ENCODE measurements at regions not wholly inside any gene's neighbourhood (a gene's known extent, or its start where the extent isn't known, plus 50 kb on each side); places are given as distances from the start of the nearest gene placed in this dataset.
"Not testable (repeated sequence)": the region's sequence is repeated elsewhere in the genome, so short reads cannot be mapped to it uniquely, and the experiment has no call there.

DNA sequence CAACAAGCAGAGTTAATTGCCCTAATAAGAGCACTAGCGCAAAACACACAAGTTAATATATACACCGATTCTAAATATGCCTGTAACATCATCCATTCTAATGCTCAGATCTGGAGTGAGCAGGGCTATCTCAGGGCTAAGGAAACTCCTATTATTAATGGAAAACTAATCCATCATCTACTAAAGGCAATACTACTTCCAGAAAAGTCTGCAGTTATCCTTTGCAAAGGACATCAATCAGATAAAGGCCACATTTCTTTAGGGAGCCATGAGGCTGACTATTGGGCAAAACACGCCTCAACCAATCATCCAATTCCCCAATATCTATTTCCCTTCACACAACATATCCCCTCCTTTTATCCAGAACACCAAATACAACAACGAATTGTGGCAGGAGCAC, 1032.3 kb upstream of the NUDT12 start:
- Histone ChIP-seq H2AFZ (ENCODE audit: low read depth, low read length) (no peak overlapping the region), H3K4me3 (ENCODE audit: low read length) (no peak overlapping the region), H3K27me3 (ENCODE audit: insufficient read depth, low read length) (no peaks in the 10 kb centered on the region), H3K9me3 (ENCODE audit: low read length) (no peaks in the 10 kb centered on the region), H3K36me3 (ENCODE audit: insufficient read depth, low read length) (no peaks in the 10 kb centered on the region), H3K4me1 (ENCODE audit: insufficient read depth, low read length) (no peaks in the 10 kb centered on the region)

DNA sequence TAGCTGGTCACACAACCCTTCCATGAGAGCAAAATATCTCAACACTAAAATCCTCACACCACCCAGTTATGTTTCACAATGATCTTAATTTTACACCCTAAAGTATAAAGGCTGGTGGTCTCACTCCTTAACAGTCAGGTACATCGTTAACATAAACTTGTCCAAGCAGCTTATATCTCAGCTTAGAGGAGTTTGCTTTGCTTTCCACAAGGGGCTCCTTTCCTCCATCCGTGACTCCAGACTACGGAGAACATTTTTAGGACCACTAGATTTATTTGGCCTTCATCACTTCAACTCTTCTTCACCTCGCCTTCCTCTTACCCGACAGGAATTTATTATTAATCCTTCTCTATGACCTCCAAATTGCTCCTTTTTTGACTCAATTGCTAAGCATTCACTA, 1014.1 kb upstream of the NUDT12 start:
- H2AFZ ChIP-seq (ENCODE audit: low read depth, low read length), result no peak overlapping the region
- no peak overlapping the region for H3K4me3 ChIP-seq (ENCODE audit: low read length)
- no peaks in the 10 kb centered on the region for H3K36me3 ChIP-seq (ENCODE audit: insufficient read depth, low read length)
- H3K4me1 ChIP-seq (ENCODE audit: insufficient read depth, low read length), result peaks cover 10% of the 10 kb centered on the region
- no peaks in the 10 kb centered on the region for H3K27me3 ChIP-seq (ENCODE audit: insufficient read depth, low read length)
- H3K9me3 ChIP-seq (ENCODE audit: low read length), result no peaks in the 10 kb centered on the region

GRCh38 chr5:104573949-104574709, 1011.5 kb upstream of the NUDT12 start:
- Histone ChIP-seq H3K4me1 (ENCODE audit: insufficient read depth, low read length) (peaks cover 10% of the 10 kb centered on the region), H3K9me3 (ENCODE audit: low read length) (no peaks in the 10 kb centered on the region), H3K4me3 (ENCODE audit: low read length) (no peak overlapping the region), H2AFZ (ENCODE audit: low read depth, low read length) (peak overlapping the region; percentile 67), H3K27me3 (ENCODE audit: insufficient read depth, low read length) (no peaks in the 10 kb centered on the region), H3K36me3 (ENCODE audit: insufficient read depth, low read length) (no peaks in the 10 kb centered on the region)

- Histone ChIP-seq H3K36me3 (ENCODE audit: insufficient read depth, low read length) (no peaks in the 10 kb centered on the region), H3K4me1 (ENCODE audit: insufficient read depth, low read length) (peaks cover 9% of the 10 kb centered on the region), H2AFZ (ENCODE audit: low read depth, low read length) (no peak overlapping the region), H3K9me3 (ENCODE audit: low read length) (no peaks in the 10 kb centered on the region), H3K27me3 (ENCODE audit: insufficient read depth, low read length) (no peaks in the 10 kb centered on the region), H3K4me3 (ENCODE audit: low read length) (no peak overlapping the region)
Measured at GRCh38 chr5:104569621-104570020, 1007.0 kb upstream of the NUDT12 start.

DNA sequence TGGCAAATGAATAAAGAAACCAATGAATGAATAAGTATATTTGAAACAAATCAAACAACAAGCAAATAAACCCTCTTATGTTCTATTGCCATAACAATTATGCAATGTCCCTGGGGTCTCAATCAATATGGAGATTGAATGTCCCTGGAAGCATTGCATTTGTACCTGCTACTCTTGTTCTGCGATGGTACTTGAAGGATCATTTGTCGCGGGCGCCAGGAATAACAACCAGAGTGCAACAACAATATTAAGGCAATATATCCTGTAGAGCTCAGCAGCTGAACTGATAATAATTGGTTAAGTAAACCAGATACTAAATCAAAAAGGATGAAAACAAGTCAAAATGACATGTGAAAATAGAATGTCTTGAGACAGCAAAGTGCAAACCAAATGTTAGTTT, 1001.9 kb upstream of the NUDT12 start:
- H3K36me3 ChIP-seq (ENCODE audit: insufficient read depth, low read length), result no peaks in the 10 kb centered on the region

DNA sequence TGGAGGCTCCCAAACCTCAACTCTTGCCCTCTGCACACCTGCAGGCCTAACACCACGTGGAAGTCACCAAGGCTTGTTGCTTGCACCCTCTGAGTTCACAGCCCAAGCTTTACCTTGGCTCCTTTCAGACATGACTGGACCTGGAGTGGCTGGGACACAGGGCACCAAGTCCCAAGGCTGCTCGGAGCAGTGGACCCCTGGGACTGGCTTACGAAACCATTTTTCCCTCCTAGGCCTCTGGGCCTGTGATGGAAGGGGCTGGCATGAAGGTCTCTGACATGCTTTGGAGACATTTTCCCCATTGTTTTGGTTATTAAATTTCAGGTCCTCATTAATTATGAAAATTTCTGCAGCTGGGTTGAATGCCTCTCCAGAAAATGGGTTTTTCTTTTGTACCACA, 994.4 kb upstream of the NUDT12 start:
- Histone ChIP-seq H3K4me1 (ENCODE audit: insufficient read depth, low read length) (no peaks in the 10 kb centered on the region), H2AFZ (ENCODE audit: low read depth, low read length) (no peak overlapping the region), H3K9me3 (ENCODE audit: low read length) (peaks cover 5% of the 10 kb centered on the region), H3K4me3 (ENCODE audit: low read length) (no peak overlapping the region), H3K36me3 (ENCODE audit: insufficient read depth, low read length) (no peaks in the 10 kb centered on the region), H3K27me3 (ENCODE audit: insufficient read depth, low read length) (no peaks in the 10 kb centered on the region)

More for the DNA sequence above, 1001.9 kb upstream of the NUDT12 start:
- Histone ChIP-seq H3K4me1 (ENCODE audit: insufficient read depth, low read length) (no peaks in the 10 kb centered on the region), H3K9me3 (ENCODE audit: low read length) (no peaks in the 10 kb centered on the region), H3K4me3 (ENCODE audit: low read length) (no peak overlapping the region), H3K27me3 (ENCODE audit: insufficient read depth, low read length) (no peaks in the 10 kb centered on the region), H2AFZ (ENCODE audit: low read depth, low read length) (no peak overlapping the region)

DNA sequence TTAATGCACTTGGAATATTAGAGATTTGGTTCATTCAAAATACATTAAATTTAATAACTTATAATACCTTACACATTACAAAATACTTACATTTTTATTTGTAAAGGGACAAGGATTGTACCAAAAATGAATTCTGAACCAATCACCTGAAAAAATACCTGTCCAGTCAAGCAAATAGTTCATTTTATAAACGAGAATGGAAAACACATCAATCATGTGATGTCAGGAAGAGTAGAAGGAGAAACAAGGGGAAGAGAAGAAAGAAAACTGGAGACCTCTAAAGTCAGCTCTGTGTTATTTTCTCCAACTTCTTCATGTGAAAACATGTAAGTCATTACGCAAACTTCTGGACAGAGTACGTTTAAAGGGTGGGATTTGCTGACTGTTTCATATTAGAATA, 989.0 kb upstream of the NUDT12 start:
- H3K4me3 ChIP-seq (ENCODE audit: low read length), result no peak overlapping the region
- H3K4me1 ChIP-seq (ENCODE audit: insufficient read depth, low read length), result peaks cover 6% of the 10 kb centered on the region
- no peak overlapping the region for H2AFZ ChIP-seq (ENCODE audit: low read depth, low read length)
- no peaks in the 10 kb centered on the region for H3K27me3 ChIP-seq (ENCODE audit: insufficient read depth, low read length)
- H3K36me3 ChIP-seq (ENCODE audit: insufficient read depth, low read length), result no peaks in the 10 kb centered on the region
- H3K9me3 ChIP-seq (ENCODE audit: low read length), result peaks cover 1% of the 10 kb centered on the region

- not testable (repeated sequence) for H3K36me3 ChIP-seq (ENCODE audit: insufficient read depth, low read length)
Measured at GRCh38 chr5:104546871-104547270, 984.3 kb upstream of the NUDT12 start.

GRCh38 chr5:104541141-104541785, 978.7 kb upstream of the NUDT12 start:
- H3K36me3 ChIP-seq (ENCODE audit: insufficient read depth, low read length), result no peaks in the 10 kb centered on the region
- H3K27me3 ChIP-seq (ENCODE audit: insufficient read depth, low read length), result no peaks in the 10 kb centered on the region
- H2AFZ ChIP-seq (ENCODE audit: low read depth, low read length), result no peak overlapping the region
- no peak overlapping the region for H3K4me3 ChIP-seq (ENCODE audit: low read length)
- H3K4me1 ChIP-seq (ENCODE audit: insufficient read depth, low read length), result no peaks in the 10 kb centered on the region
- no peaks in the 10 kb centered on the region for H3K9me3 ChIP-seq (ENCODE audit: low read length)

More at GRCh38 chr5:104546871-104547270, 984.3 kb upstream of the NUDT12 start:
- H3K4me1 ChIP-seq (ENCODE audit: insufficient read depth, low read length); H3K9me3 ChIP-seq (ENCODE audit: low read length); H3K4me3 ChIP-seq (ENCODE audit: low read length); H2AFZ ChIP-seq (ENCODE audit: low read depth, low read length); H3K27me3 ChIP-seq (ENCODE audit: insufficient read depth, low read length): not testable (repeated sequence)

- H3K4me1 ChIP-seq (ENCODE audit: insufficient read depth, low read length), result peaks cover 4% of the 10 kb centered on the region
- H2AFZ ChIP-seq (ENCODE audit: low read depth, low read length), result no peak overlapping the region
- no peaks in the 10 kb centered on the region for H3K27me3 ChIP-seq (ENCODE audit: insufficient read depth, low read length)
- no peaks in the 10 kb centered on the region for H3K36me3 ChIP-seq (ENCODE audit: insufficient read depth, low read length)
- H3K4me3 ChIP-seq (ENCODE audit: low read length), result no peak overlapping the region
- H3K9me3 ChIP-seq (ENCODE audit: low read length), result no peaks in the 10 kb centered on the region
Measured at GRCh38 chr5:104540448-104540847, 977.9 kb upstream of the NUDT12 start.

DNA sequence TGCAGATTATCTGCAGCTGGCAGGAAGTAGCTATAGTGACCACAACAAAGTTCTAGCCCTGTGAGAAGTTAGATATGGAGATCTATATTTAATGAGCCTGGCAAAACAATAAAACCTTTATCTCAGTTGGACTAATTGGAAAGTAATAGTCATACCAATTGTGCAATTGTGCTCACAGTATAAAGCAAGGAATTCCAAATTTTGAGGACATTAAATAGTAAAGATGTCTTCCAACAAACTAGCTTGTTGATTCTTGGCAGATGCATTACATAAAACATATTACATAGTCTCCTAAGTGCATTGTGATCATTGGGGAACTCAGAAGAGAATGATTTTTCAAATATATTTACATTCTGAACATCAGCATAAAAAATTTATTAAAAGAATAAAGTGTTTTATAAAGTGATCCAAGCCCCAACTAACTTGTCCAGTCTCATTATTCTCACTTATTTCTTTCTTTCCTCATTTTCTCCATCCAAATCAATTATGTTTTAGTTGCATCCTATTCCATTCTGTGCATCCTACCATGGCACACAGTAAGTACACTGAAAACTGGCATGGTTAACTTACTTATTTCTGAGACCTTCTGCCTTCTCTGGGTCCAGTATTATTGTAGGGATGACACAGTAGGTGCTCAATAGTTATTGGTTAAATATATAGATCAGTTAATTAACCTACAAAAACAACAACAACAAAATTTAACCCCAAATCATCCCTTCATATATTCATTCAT, 977.2 kb upstream of the NUDT12 start:
- no peak overlapping the region for H2AFZ ChIP-seq (ENCODE audit: low read depth, low read length)

GRCh38 chr5:104538734-104539133, 976.1 kb upstream of the NUDT12 start:
- H3K36me3 ChIP-seq (ENCODE audit: insufficient read depth, low read length), result no peaks in the 10 kb centered on the region
- H2AFZ ChIP-seq (ENCODE audit: low read depth, low read length), result no peak overlapping the region
- H3K4me1 ChIP-seq (ENCODE audit: insufficient read depth, low read length), result peaks cover 4% of the 10 kb centered on the region
- H3K4me3 ChIP-seq (ENCODE audit: low read length), result no peak overlapping the region
- H3K27me3 ChIP-seq (ENCODE audit: insufficient read depth, low read length), result no peaks in the 10 kb centered on the region
- H3K9me3 ChIP-seq (ENCODE audit: low read length), result no peaks in the 10 kb centered on the region

More for the DNA sequence above, 977.2 kb upstream of the NUDT12 start:
- Histone ChIP-seq H3K36me3 (ENCODE audit: insufficient read depth, low read length) (no peaks in the 10 kb centered on the region), H3K4me1 (ENCODE audit: insufficient read depth, low read length) (peaks cover 4% of the 10 kb centered on the region), H3K9me3 (ENCODE audit: low read length) (no peaks in the 10 kb centered on the region), H3K4me3 (ENCODE audit: low read length) (no peak overlapping the region), H3K27me3 (ENCODE audit: insufficient read depth, low read length) (no peaks in the 10 kb centered on the region)

DNA sequence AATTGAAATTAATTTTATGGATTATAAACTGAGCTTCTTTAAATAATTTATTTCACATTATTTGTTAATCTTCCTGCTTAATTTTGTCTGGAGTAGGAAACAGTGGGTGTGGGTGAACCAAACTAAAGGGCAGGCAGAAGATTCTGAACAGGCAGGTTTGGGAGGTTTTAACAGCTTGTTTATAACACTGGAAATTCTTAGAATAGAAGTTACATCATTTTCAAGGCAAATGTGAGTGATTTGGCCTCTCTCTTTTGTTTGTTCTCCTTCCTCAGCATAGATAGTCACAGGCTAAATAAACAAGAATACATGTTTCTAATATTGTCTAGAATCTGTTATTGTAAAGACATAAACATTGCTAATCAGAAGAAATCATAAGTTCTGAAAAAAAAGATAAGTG, 970.9 kb upstream of the NUDT12 start:
- Histone ChIP-seq H3K4me1 (ENCODE audit: insufficient read depth, low read length) (peaks cover 4% of the 10 kb centered on the region), H2AFZ (ENCODE audit: low read depth, low read length) (no peak overlapping the region), H3K9me3 (ENCODE audit: low read length) (no peaks in the 10 kb centered on the region), H3K4me3 (ENCODE audit: low read length) (no peak overlapping the region), H3K36me3 (ENCODE audit: insufficient read depth, low read length) (no peaks in the 10 kb centered on the region), H3K27me3 (ENCODE audit: insufficient read depth, low read length) (no peaks in the 10 kb centered on the region)

All from neuron (in vitro differentiated cells).